ENCODE measurements at regions not wholly inside any gene's neighbourhood (a gene's known extent, or its start where the extent isn't known, plus 50 kb on each side); places are given as distances from the start of the nearest gene placed in this dataset.

DNA sequence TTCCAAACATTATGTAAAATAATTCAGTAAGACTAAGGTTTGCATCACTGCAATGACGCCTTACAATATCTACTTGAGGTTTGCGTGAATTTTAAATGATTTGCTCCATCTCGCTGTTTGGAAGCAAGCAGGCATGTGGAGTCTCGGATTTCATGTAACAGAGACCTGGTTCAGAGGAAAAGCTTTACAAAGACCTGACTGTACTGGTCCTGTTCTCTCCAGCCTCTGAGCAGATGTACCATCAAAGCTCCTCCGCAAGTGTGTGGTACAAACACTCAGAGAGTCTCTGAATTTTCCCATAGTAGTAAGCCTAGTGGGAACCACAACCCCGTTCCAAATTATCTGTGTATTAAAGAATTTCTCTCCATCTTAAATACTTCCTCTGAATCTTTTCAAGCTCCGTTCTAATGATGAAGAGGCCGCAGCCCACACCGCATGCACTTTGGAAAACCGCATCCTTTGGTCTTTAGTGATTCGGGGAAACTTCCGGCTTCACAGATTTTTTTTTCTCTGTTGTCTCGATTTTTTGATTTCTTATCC, 728.1 kb upstream of the SOX11 start:
- CTCF ChIA-PET, result no interaction called here
- POLR2A ChIA-PET, result no interaction called here

DNA sequence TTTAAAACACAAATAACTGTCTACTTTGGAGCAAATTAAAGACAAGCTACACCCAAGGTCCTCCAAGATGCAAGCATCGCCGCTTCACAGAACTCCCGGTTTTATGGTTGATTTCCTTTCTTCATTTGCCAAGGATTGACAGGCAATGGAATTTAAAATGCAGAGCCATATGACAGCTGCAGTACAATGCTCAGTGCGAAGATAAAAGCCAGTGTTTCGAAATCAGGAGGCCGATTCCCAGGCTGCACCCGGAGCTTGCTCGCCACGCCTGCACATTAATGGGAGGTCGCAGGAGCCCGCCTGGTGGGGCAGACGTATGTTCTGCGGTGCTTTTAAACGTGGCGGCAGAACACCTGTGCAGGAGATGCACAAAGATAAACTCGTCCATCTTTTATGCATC, 727.6 kb upstream of the SOX11 start:
- ChIA-PET POLR2A (no interaction called here), CTCF (no interaction called here)
- Histone ChIP-seq H3K4me1 (ENCODE audit: control insufficient read depth, insufficient read depth, low read length) (no peaks in the 10 kb centered on the region), H3K4me3 (ENCODE audit: low read depth, low read length) (no peak overlapping the region), H3K36me3 (ENCODE audit: control insufficient read depth in 2 of 2, insufficient read depth in 1 of 2, low read length in 2 of 2) (no peaks in the 10 kb centered on the region), H3K9me3 (ENCODE audit: control insufficient read depth, insufficient read depth, low read depth, low read length) (no peaks in the 10 kb centered on the region), H3K27ac (ENCODE audit: extremely low read depth, low read depth, low read length) (no peak overlapping the region)
- no peak for TF ChIP-seq ZNF433 (tag by site-specific recombination; IDR thresholded peaks at IDR 0.05; ENCODE audit: low read depth)
- no peak for TF ChIP-seq ZNF707 (tag by site-specific recombination; IDR thresholded peaks at IDR 0.05)
- no peak for TF ChIP-seq ZXDB (tag by site-specific recombination; IDR thresholded peaks at IDR 0.05)
- TF ChIP-seq, protein P1, sequence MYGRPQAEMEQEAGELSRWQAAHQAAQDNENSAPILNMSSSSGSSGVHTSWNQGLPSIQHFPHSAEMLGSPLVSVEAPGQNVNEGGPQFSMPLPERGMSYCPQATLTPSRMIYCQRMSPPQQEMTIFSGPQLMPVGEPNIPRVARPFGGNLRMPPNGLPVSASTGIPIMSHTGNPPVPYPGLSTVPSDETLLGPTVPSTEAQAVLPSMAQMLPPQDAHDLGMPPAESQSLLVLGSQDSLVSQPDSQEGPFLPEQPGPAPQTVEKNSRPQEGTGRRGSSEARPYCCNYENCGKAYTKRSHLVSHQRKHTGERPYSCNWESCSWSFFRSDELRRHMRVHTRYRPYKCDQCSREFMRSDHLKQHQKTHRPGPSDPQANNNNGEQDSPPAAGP (tag by site-specific recombination; IDR thresholded peaks at IDR 0.05), result no peak
- TF ChIP-seq ZNF776 (tag by site-specific recombination; IDR thresholded peaks at IDR 0.05; ENCODE audit: borderline replicate concordance), result no peak
- TF ChIP-seq, protein P2, sequence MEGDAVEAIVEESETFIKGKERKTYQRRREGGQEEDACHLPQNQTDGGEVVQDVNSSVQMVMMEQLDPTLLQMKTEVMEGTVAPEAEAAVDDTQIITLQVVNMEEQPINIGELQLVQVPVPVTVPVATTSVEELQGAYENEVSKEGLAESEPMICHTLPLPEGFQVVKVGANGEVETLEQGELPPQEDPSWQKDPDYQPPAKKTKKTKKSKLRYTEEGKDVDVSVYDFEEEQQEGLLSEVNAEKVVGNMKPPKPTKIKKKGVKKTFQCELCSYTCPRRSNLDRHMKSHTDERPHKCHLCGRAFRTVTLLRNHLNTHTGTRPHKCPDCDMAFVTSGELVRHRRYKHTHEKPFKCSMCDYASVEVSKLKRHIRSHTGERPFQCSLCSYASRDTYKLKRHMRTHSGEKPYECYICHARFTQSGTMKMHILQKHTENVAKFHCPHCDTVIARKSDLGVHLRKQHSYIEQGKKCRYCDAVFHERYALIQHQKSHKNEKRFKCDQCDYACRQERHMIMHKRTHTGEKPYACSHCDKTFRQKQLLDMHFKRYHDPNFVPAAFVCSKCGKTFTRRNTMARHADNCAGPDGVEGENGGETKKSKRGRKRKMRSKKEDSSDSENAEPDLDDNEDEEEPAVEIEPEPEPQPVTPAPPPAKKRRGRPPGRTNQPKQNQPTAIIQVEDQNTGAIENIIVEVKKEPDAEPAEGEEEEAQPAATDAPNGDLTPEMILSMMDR (tag by site-specific recombination; IDR thresholded peaks at IDR 0.05), result no peak

More for the DNA sequence above, 728.1 kb upstream of the SOX11 start:
- TF ChIP-seq, protein P3, sequence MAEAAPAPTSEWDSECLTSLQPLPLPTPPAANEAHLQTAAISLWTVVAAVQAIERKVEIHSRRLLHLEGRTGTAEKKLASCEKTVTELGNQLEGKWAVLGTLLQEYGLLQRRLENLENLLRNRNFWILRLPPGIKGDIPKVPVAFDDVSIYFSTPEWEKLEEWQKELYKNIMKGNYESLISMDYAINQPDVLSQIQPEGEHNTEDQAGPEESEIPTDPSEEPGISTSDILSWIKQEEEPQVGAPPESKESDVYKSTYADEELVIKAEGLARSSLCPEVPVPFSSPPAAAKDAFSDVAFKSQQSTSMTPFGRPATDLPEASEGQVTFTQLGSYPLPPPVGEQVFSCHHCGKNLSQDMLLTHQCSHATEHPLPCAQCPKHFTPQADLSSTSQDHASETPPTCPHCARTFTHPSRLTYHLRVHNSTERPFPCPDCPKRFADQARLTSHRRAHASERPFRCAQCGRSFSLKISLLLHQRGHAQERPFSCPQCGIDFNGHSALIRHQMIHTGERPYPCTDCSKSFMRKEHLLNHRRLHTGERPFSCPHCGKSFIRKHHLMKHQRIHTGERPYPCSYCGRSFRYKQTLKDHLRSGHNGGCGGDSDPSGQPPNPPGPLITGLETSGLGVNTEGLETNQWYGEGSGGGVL (tag by site-specific recombination; IDR thresholded peaks at IDR 0.05), result no peak
- TF ChIP-seq ZNF701 (tag by site-specific recombination; IDR thresholded peaks at IDR 0.05) (no peak), ZNF311 (tag by site-specific recombination; IDR thresholded peaks at IDR 0.05; ENCODE audit: borderline replicate concordance) (no peak), HOXA7 (CRISPR knock-in tag; IDR thresholded peaks at IDR 0.05; ENCODE audit: borderline replicate concordance) (no peak), ZXDB (tag by site-specific recombination; IDR thresholded peaks at IDR 0.05) (no peak), ZNF776 (tag by site-specific recombination; IDR thresholded peaks at IDR 0.05; ENCODE audit: borderline replicate concordance) (no peak), KLF16 (tag by site-specific recombination; IDR thresholded peaks at IDR 0.05) (no peak), ZNF48 (tag by site-specific recombination; IDR thresholded peaks at IDR 0.05) (no peak), ZNF664 (tag by site-specific recombination; IDR thresholded peaks at IDR 0.05) (no peak), ZNF514 (tag by site-specific recombination; IDR thresholded peaks at IDR 0.05) (no peak), ZNF670 (tag by site-specific recombination; IDR thresholded peaks at IDR 0.05; ENCODE audit: low read depth) (no peak), ZNF548 (tag by site-specific recombination; IDR thresholded peaks at IDR 0.05) (no peak), OVOL3 (tag by site-specific recombination; IDR thresholded peaks at IDR 0.05) (no peak), HOXD13 (CRISPR knock-in tag; IDR thresholded peaks at IDR 0.05; ENCODE audit: borderline replicate concordance) (no peak), ZNF433 (tag by site-specific recombination; IDR thresholded peaks at IDR 0.05; ENCODE audit: low read depth) (no peak)
- TF ChIP-seq, protein P4, sequence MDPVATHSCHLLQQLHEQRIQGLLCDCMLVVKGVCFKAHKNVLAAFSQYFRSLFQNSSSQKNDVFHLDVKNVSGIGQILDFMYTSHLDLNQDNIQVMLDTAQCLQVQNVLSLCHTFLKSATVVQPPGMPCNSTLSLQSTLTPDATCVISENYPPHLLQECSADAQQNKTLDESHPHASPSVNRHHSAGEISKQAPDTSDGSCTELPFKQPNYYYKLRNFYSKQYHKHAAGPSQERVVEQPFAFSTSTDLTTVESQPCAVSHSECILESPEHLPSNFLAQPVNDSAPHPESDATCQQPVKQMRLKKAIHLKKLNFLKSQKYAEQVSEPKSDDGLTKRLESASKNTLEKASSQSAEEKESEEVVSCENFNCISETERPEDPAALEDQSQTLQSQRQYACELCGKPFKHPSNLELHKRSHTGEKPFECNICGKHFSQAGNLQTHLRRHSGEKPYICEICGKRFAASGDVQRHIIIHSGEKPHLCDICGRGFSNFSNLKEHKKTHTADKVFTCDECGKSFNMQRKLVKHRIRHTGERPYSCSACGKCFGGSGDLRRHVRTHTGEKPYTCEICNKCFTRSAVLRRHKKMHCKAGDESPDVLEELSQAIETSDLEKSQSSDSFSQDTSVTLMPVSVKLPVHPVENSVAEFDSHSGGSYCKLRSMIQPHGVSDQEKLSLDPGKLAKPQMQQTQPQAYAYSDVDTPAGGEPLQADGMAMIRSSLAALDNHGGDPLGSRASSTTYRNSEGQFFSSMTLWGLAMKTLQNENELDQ (tag by site-specific recombination; IDR thresholded peaks at IDR 0.05; ENCODE audit: low read depth), result no peak
- TF ChIP-seq, protein P5, sequence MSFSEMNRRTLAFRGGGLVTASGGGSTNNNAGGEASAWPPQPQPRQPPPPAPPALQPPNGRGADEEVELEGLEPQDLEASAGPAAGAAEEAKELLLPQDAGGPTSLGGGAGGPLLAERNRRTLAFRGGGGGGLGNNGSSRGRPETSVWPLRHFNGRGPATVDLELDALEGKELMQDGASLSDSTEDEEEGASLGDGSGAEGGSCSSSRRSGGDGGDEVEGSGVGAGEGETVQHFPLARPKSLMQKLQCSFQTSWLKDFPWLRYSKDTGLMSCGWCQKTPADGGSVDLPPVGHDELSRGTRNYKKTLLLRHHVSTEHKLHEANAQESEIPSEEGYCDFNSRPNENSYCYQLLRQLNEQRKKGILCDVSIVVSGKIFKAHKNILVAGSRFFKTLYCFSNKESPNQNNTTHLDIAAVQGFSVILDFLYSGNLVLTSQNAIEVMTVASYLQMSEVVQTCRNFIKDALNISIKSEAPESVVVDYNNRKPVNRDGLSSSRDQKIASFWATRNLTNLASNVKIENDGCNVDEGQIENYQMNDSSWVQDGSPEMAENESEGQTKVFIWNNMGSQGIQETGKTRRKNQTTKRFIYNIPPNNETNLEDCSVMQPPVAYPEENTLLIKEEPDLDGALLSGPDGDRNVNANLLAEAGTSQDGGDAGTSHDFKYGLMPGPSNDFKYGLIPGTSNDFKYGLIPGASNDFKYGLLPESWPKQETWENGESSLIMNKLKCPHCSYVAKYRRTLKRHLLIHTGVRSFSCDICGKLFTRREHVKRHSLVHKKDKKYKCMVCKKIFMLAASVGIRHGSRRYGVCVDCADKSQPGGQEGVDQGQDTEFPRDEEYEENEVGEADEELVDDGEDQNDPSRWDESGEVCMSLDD (tag by site-specific recombination; IDR thresholded peaks at IDR 0.05), result no peak
- Histone ChIP-seq H3K4me1 (ENCODE audit: control insufficient read depth, insufficient read depth, low read length) (no peaks in the 10 kb centered on the region), H3K4me3 (ENCODE audit: low read depth, low read length) (no peak overlapping the region), H3K9me3 (ENCODE audit: control insufficient read depth, insufficient read depth, low read depth, low read length) (no peaks in the 10 kb centered on the region), H3K27ac (ENCODE audit: extremely low read depth, low read depth, low read length) (no peak overlapping the region), H3K36me3 (ENCODE audit: control insufficient read depth in 2 of 2, insufficient read depth in 1 of 2, low read length in 2 of 2) (no peaks in the 10 kb centered on the region)
